ENCODE measurements at regions not wholly inside any gene's neighbourhood (a gene's known extent, or its start where the extent isn't known, plus 50 kb on each side); places are given as distances from the start of the nearest gene placed in this dataset.

- H2BK120ac ChIP-seq (ENCODE audit: insufficient read depth, low read length, poor library complexity), result no peak overlapping the region
- no peak overlapping the region for H3K9ac ChIP-seq (ENCODE audit: low read length)
- no peak overlapping the region for H2AK5ac ChIP-seq (ENCODE audit: low read length)
- no peak overlapping the region for H3K4ac ChIP-seq (ENCODE audit: low read depth, low read length)
- H3K79me1 ChIP-seq (ENCODE audit: low read length), result no peaks in the 10 kb centered on the region
- H3K4me1 ChIP-seq (ENCODE audit: control insufficient read depth in 1 of 2, insufficient read depth in 2 of 2, low read length in 2 of 2), result no peaks in the 10 kb centered on the region
- no peak for DNase-seq
- WGBS (ENCODE audit: extremely low coverage, insufficient coverage, insufficient read length), result no CpG with 5 or more reads among the region's 4 CpGs
- no peak overlapping the region for H4K12ac ChIP-seq (ENCODE audit: low read depth, low read length)
- H3K23ac ChIP-seq (ENCODE audit: low read length), result no peak overlapping the region
- H4K91ac ChIP-seq (ENCODE audit: low read depth, low read length), result no peak overlapping the region
- no peak overlapping the region for H3K4me3 ChIP-seq (ENCODE audit: low read depth, low read length)
- H3K14ac ChIP-seq (ENCODE audit: low read length), result no peak overlapping the region
- no peak overlapping the region for H2BK5ac ChIP-seq (ENCODE audit: low read depth, low read length, poor library complexity)
- no peak overlapping the region for H3K27ac ChIP-seq (ENCODE audit: low read depth, low read length)
- H3K4me2 ChIP-seq (ENCODE audit: low read length), result no peak overlapping the region
- H2AFZ ChIP-seq (ENCODE audit: insufficient read depth, low read length, poor library complexity), result no peak overlapping the region
- no peaks in the 10 kb centered on the region for H3K79me2 ChIP-seq (ENCODE audit: control insufficient read depth, insufficient read depth, low read length, poor library complexity)
- no peak overlapping the region for H2BK12ac ChIP-seq (ENCODE audit: low read length)
- H3K9me3 ChIP-seq (ENCODE audit: insufficient read depth, low read depth, low read length), result no peaks in the 10 kb centered on the region
- no peaks in the 10 kb centered on the region for H3K27me3 ChIP-seq (ENCODE audit: insufficient read depth, low read length)
- no peaks in the 10 kb centered on the region for H3K36me3 ChIP-seq (ENCODE audit: control insufficient read depth in 1 of 2, insufficient read depth in 2 of 2, low read length in 2 of 2)
- H4K8ac ChIP-seq (ENCODE audit: low read depth, low read length), result no peak overlapping the region
- H3K18ac ChIP-seq (ENCODE audit: low read length), result no peak overlapping the region
These were observed 948.6 kb downstream of the GATA3 start for GRCh38 chr10:9003122-9003521.

GRCh38 chr10:9004736-9005135 lies 950.2 kb downstream of the GATA3 start:
- H3K36me3 ChIP-seq (ENCODE audit: control insufficient read depth in 1 of 2, insufficient read depth in 2 of 2, low read length in 2 of 2), result no peaks in the 10 kb centered on the region
- no peak overlapping the region for H2BK5ac ChIP-seq (ENCODE audit: low read depth, low read length, poor library complexity)
- H3K23ac ChIP-seq (ENCODE audit: low read length), result no peak overlapping the region
- no peak overlapping the region for H3K4me2 ChIP-seq (ENCODE audit: low read length)
- no peak for DNase-seq
- H3K4ac ChIP-seq (ENCODE audit: low read depth, low read length), result no peak overlapping the region
- no peaks in the 10 kb centered on the region for H3K79me1 ChIP-seq (ENCODE audit: low read length)
- no peak overlapping the region for H2BK12ac ChIP-seq (ENCODE audit: low read length)
- no peak overlapping the region for H4K91ac ChIP-seq (ENCODE audit: low read depth, low read length)
- no peak overlapping the region for H3K27ac ChIP-seq (ENCODE audit: low read depth, low read length)
- no peak overlapping the region for H3K4me3 ChIP-seq (ENCODE audit: low read depth, low read length)
- no peaks in the 10 kb centered on the region for H3K27me3 ChIP-seq (ENCODE audit: insufficient read depth, low read length)
- no peak overlapping the region for H4K12ac ChIP-seq (ENCODE audit: low read depth, low read length)
- H3K79me2 ChIP-seq (ENCODE audit: control insufficient read depth, insufficient read depth, low read length, poor library complexity), result no peaks in the 10 kb centered on the region
- no peaks in the 10 kb centered on the region for H3K9me3 ChIP-seq (ENCODE audit: insufficient read depth, low read depth, low read length)
- no peak overlapping the region for H4K8ac ChIP-seq (ENCODE audit: low read depth, low read length)
- WGBS (ENCODE audit: extremely low coverage, insufficient coverage, insufficient read length), result no CpG with 5 or more reads among the region's 6 CpGs
- no peak overlapping the region for H2AFZ ChIP-seq (ENCODE audit: insufficient read depth, low read length, poor library complexity)
- H3K18ac ChIP-seq (ENCODE audit: low read length), result no peak overlapping the region
- H2AK5ac ChIP-seq (ENCODE audit: low read length), result no peak overlapping the region
- no peak overlapping the region for H2BK120ac ChIP-seq (ENCODE audit: insufficient read depth, low read length, poor library complexity)
- no peak overlapping the region for H3K14ac ChIP-seq (ENCODE audit: low read length)
- no peak overlapping the region for H3K9ac ChIP-seq (ENCODE audit: low read length)
- H3K4me1 ChIP-seq (ENCODE audit: control insufficient read depth in 1 of 2, insufficient read depth in 2 of 2, low read length in 2 of 2), result no peaks in the 10 kb centered on the region

- H3K27me3 ChIP-seq (ENCODE audit: insufficient read depth, low read length), result no peaks in the 10 kb centered on the region
These were observed 955.0 kb downstream of the GATA3 start for GRCh38 chr10:9009505-9009904.

GRCh38 chr10:9010093-9010492 lies 955.6 kb downstream of the GATA3 start:
- H2BK12ac ChIP-seq (ENCODE audit: low read length), result no peak overlapping the region
- no peaks in the 10 kb centered on the region for H3K4me1 ChIP-seq (ENCODE audit: control insufficient read depth in 1 of 2, insufficient read depth in 2 of 2, low read length in 2 of 2)
- no peak overlapping the region for H2AK5ac ChIP-seq (ENCODE audit: low read length)
- H3K9me3 ChIP-seq (ENCODE audit: insufficient read depth, low read depth, low read length), result no peaks in the 10 kb centered on the region
- H2BK120ac ChIP-seq (ENCODE audit: insufficient read depth, low read length, poor library complexity), result no peak overlapping the region
- DNase-seq, result no peak
- H3K36me3 ChIP-seq (ENCODE audit: control insufficient read depth in 1 of 2, insufficient read depth in 2 of 2, low read length in 2 of 2), result no peaks in the 10 kb centered on the region
- no peak overlapping the region for H3K9ac ChIP-seq (ENCODE audit: low read length)
- no peak overlapping the region for H3K23ac ChIP-seq (ENCODE audit: low read length)
- no peak overlapping the region for H3K4me3 ChIP-seq (ENCODE audit: low read depth, low read length)
- no peak overlapping the region for H3K4ac ChIP-seq (ENCODE audit: low read depth, low read length)
- H4K8ac ChIP-seq (ENCODE audit: low read depth, low read length), result no peak overlapping the region
- no peak overlapping the region for H2AFZ ChIP-seq (ENCODE audit: insufficient read depth, low read length, poor library complexity)
- no peaks in the 10 kb centered on the region for H3K79me1 ChIP-seq (ENCODE audit: low read length)
- no peak overlapping the region for H3K4me2 ChIP-seq (ENCODE audit: low read length)
- H3K79me2 ChIP-seq (ENCODE audit: control insufficient read depth, insufficient read depth, low read length, poor library complexity), result no peaks in the 10 kb centered on the region
- H3K27me3 ChIP-seq (ENCODE audit: insufficient read depth, low read length), result no peaks in the 10 kb centered on the region
- no peak overlapping the region for H2BK5ac ChIP-seq (ENCODE audit: low read depth, low read length, poor library complexity)
- WGBS (ENCODE audit: extremely low coverage, insufficient coverage, insufficient read length), result no CpG with 5 or more reads among the region's 1 CpG
- no peak overlapping the region for H3K18ac ChIP-seq (ENCODE audit: low read length)
- H4K91ac ChIP-seq (ENCODE audit: low read depth, low read length), result no peak overlapping the region
- H3K27ac ChIP-seq (ENCODE audit: low read depth, low read length), result no peak overlapping the region
- no peak overlapping the region for H3K14ac ChIP-seq (ENCODE audit: low read length)
- no peak overlapping the region for H4K12ac ChIP-seq (ENCODE audit: low read depth, low read length)

More at GRCh38 chr10:9009505-9009904, 955.0 kb downstream of the GATA3 start:
- no peak overlapping the region for H3K14ac ChIP-seq (ENCODE audit: low read length)
- no peak overlapping the region for H3K4me2 ChIP-seq (ENCODE audit: low read length)
- no CpG with 5 or more reads among the region's 9 CpGs for WGBS (ENCODE audit: extremely low coverage, insufficient coverage, insufficient read length)
- no peak overlapping the region for H2BK5ac ChIP-seq (ENCODE audit: low read depth, low read length, poor library complexity)
- H3K4me3 ChIP-seq (ENCODE audit: low read depth, low read length), result no peak overlapping the region
- H4K12ac ChIP-seq (ENCODE audit: low read depth, low read length), result no peak overlapping the region
- no peak overlapping the region for H2BK12ac ChIP-seq (ENCODE audit: low read length)
- H3K9me3 ChIP-seq (ENCODE audit: insufficient read depth, low read depth, low read length), result no peaks in the 10 kb centered on the region
- H3K79me2 ChIP-seq (ENCODE audit: control insufficient read depth, insufficient read depth, low read length, poor library complexity), result no peaks in the 10 kb centered on the region
- no peak overlapping the region for H4K8ac ChIP-seq (ENCODE audit: low read depth, low read length)
- no peak overlapping the region for H2BK120ac ChIP-seq (ENCODE audit: insufficient read depth, low read length, poor library complexity)
- no peak overlapping the region for H4K91ac ChIP-seq (ENCODE audit: low read depth, low read length)
- H3K9ac ChIP-seq (ENCODE audit: low read length), result no peak overlapping the region
- H3K36me3 ChIP-seq (ENCODE audit: control insufficient read depth in 1 of 2, insufficient read depth in 2 of 2, low read length in 2 of 2), result no peaks in the 10 kb centered on the region
- H3K4me1 ChIP-seq (ENCODE audit: control insufficient read depth in 1 of 2, insufficient read depth in 2 of 2, low read length in 2 of 2), result no peaks in the 10 kb centered on the region
- H2AK5ac ChIP-seq (ENCODE audit: low read length), result no peak overlapping the region
- H3K23ac ChIP-seq (ENCODE audit: low read length), result no peak overlapping the region
- DNase-seq, result peak; percentile 3 to 89
- no peak overlapping the region for H3K4ac ChIP-seq (ENCODE audit: low read depth, low read length)
- H3K27ac ChIP-seq (ENCODE audit: low read depth, low read length), result no peak overlapping the region
- H3K18ac ChIP-seq (ENCODE audit: low read length), result no peak overlapping the region
- H3K79me1 ChIP-seq (ENCODE audit: low read length), result no peaks in the 10 kb centered on the region
- no peak overlapping the region for H2AFZ ChIP-seq (ENCODE audit: insufficient read depth, low read length, poor library complexity)
